ENCODE measurements at regions not wholly inside any gene's neighbourhood (a gene's known extent, or its start where the extent isn't known, plus 50 kb on each side); places are given as distances from the start of the nearest gene placed in this dataset.

GRCh38 chr16:55058576-55058975, 127.9 kb downstream of the IRX5 start:
- H3K9me2 ChIP-seq = no peaks in the 10 kb centered on the region
- H3K36me3 ChIP-seq (replicated peaks in 1 of 2; ENCODE audit: control insufficient read depth in 1 of 2, insufficient read depth in 2 of 2, low read length in 1 of 2) = no peaks in the 10 kb centered on the region
- H3K4me2 ChIP-seq = no peak overlapping the region
- H3K9me3 ChIP-seq = no peaks in the 10 kb centered on the region
- no peaks in the 10 kb centered on the region for H3K27me3 ChIP-seq (ENCODE audit: insufficient read depth)
- H3K79me2 ChIP-seq (ENCODE audit: insufficient read depth) = no peaks in the 10 kb centered on the region
- H3K4me3 ChIP-seq (ENCODE audit: low read depth in 2 of 2, low read length in 1 of 2) = no peak overlapping the region
- TF ChIP-seq MEF2A (IDR thresholded peaks at IDR 0.05; ENCODE audit: borderline replicate concordance, low read depth) = no peak
- TF ChIP-seq TEAD4 (IDR thresholded peaks at IDR 0.05; ENCODE audit: borderline replicate concordance, insufficient read depth) = no peak
- TF ChIP-seq USF1 (IDR thresholded peaks at IDR 0.05; ENCODE audit: borderline replicate concordance, low read depth) = no peak
- no peak for TF ChIP-seq REST (IDR thresholded peaks at IDR 0.05; ENCODE audit: low read depth, low read length)
- no peak for TF ChIP-seq CHD2 (IDR thresholded peaks at IDR 0.05; ENCODE audit: low read length, partially characterized antibody)
- TF ChIP-seq RXRA (IDR thresholded peaks at IDR 0.05; ENCODE audit: borderline replicate concordance, low read depth) = no peak
- TF ChIP-seq ZBTB33 (IDR thresholded peaks at IDR 0.05; ENCODE audit: borderline replicate concordance, low read depth) = no peak
- TF ChIP-seq IRF3 (IDR thresholded peaks at IDR 0.05; ENCODE audit: low read depth, low read length) = no peak
- TF ChIP-seq RFX5 (IDR thresholded peaks at IDR 0.05; ENCODE audit: low read length) = no peak
- TF ChIP-seq RCOR1 (IDR thresholded peaks at IDR 0.05; ENCODE audit: low read length) = no peak
- TF ChIP-seq FOSL2 (IDR thresholded peaks at IDR 0.05; ENCODE audit: borderline replicate concordance, low read depth) = no peak
- no peak for TF ChIP-seq FOXM1 (IDR thresholded peaks at IDR 0.05; ENCODE audit: low read depth)
- TF ChIP-seq NFIC (IDR thresholded peaks at IDR 0.05; ENCODE audit: borderline replicate concordance) = no peak
- ChIA-PET POLR2A (no interaction called here), CTCF (no interaction called here)
- DNase-seq = no peak
- no peaks in the 10 kb centered on the region for H4K20me1 ChIP-seq (ENCODE audit: insufficient read depth)
- H3K9ac ChIP-seq = no peak overlapping the region
- H3F3A ChIP-seq (replicated peaks; ENCODE audit: insufficient read depth) = no peaks in the 10 kb centered on the region
- no peak overlapping the region for H2AFZ ChIP-seq (ENCODE audit: low read depth)
- no peak overlapping the region for H3K27ac ChIP-seq (ENCODE audit: low read depth in 2 of 2, low read length in 1 of 2)
- H3K4me1 ChIP-seq (ENCODE audit: control insufficient read depth in 1 of 2, insufficient read depth in 2 of 2, low read depth in 1 of 2, low read length in 1 of 2) = peaks cover 0 to 3% of the 10 kb centered on the region in 2 experiments; a peak in 1 of 4 replicates
- 21% methylated on average over 4 of the region's 4 CpGs for WGBS (ENCODE audit: low lambda C conversion rate)

Measured in SK-N-SH (cell line).